Kidney epithelial cell (primary cell): ENCODE measurements at regions not wholly inside any gene's neighbourhood (a gene's known extent, or its start where the extent isn't known, plus 50 kb on each side); places are given as distances from the start of the nearest gene placed in this dataset.

Source experiments
- DNase-seq: peaks from one replicate; pipeline ENCODE4 v3.0.0-alpha.2; 2010; ENCODE audit warnings: low read depth
- H3K27me3 ChIP-seq: 2 replicates; pipeline ENCODE4 v1.6.0; 2011; ENCODE audit warnings: low read length; ENCODE audit not compliant: control insufficient read depth, insufficient read depth
- H3K36me3 ChIP-seq: 2 replicates; pipeline ENCODE4 v1.5.1; 2011; ENCODE audit warnings: low read length; ENCODE audit not compliant: control insufficient read depth, insufficient read depth
- H3K4me3 ChIP-seq: 2 replicates; pipeline ENCODE4 v1.5.1; 2011; ENCODE audit warnings: low read depth, mild to moderate bottlenecking, control low read depth, low read length
- CTCF ChIP-seq: IDR thresholded peaks from 2 replicates; pipeline ENCODE4 v1.5.1; 2011; ENCODE audit warnings: mild to moderate bottlenecking, moderate library complexity, low read length, control low read depth, inconsistent platforms; ENCODE audit not compliant: insufficient read depth, poor library complexity, severe bottlenecking

GRCh38 chr4:79651456-79651855 is 243.4 kb upstream of the GK2 start:
- no peaks in the 10 kb centered on the region for H3K27me3 ChIP-seq
- DNase-seq = no peak
- H3K4me3 ChIP-seq = no peak overlapping the region
- TF ChIP-seq CTCF = no peak
- H3K36me3 ChIP-seq = no peaks in the 10 kb centered on the region

GRCh38 chr4:79650794-79651431 is 242.9 kb upstream of the GK2 start:
- Histone ChIP-seq H3K4me3 (no peak overlapping the region), H3K36me3 (no peaks in the 10 kb centered on the region), H3K27me3 (no peaks in the 10 kb centered on the region)
- no peak for TF ChIP-seq CTCF
- no peak for DNase-seq

- no peak for TF ChIP-seq CTCF
- H3K4me3 ChIP-seq = no peak overlapping the region
- no peaks in the 10 kb centered on the region for H3K36me3 ChIP-seq
- DNase-seq = no peak
- no peaks in the 10 kb centered on the region for H3K27me3 ChIP-seq
Measured at GRCh38 chr4:79650217-79650616, 242.2 kb upstream of the GK2 start.

- Histone ChIP-seq H3K36me3 (no peaks in the 10 kb centered on the region), H3K27me3 (no peaks in the 10 kb centered on the region), H3K4me3 (no peak overlapping the region)
- TF ChIP-seq CTCF = no peak
- DNase-seq = no peak
Measured at GRCh38 chr4:79645942-79646341, 237.9 kb upstream of the GK2 start.

GRCh38 chr4:79638735-79639134 is 230.7 kb upstream of the GK2 start:
- no peak for TF ChIP-seq CTCF
- Histone ChIP-seq H3K4me3 (no peak overlapping the region), H3K27me3 (no peaks in the 10 kb centered on the region), H3K36me3 (no peaks in the 10 kb centered on the region)
- no peak for DNase-seq

GRCh38 chr4:79636991-79637390 is 229.0 kb upstream of the GK2 start:
- TF ChIP-seq CTCF = no peak
- H3K27me3 ChIP-seq = no peaks in the 10 kb centered on the region
- DNase-seq = no peak

More at GRCh38 chr4:79636991-79637390, 229.0 kb upstream of the GK2 start:
- H3K4me3 ChIP-seq = no peak overlapping the region
- no peaks in the 10 kb centered on the region for H3K36me3 ChIP-seq
